GM13976 (cell line): ENCODE measurements at regions not wholly inside any gene's neighbourhood (a gene's known extent, or its start where the extent isn't known, plus 50 kb on each side); places are given as distances from the start of the nearest gene placed in this dataset.

ENCODE experiments used
- DNase-seq: peaks from one replicate; pipeline ENCODE4 v3.0.0; 2012; ENCODE audit warnings: low spot score
- in situ Hi-C: fragments of 300-500 bp; cut with MboI; formaldehyde crosslinking; loops from one replicate; pipeline ENCODE4 v1.12.0; 2022; ENCODE audit warnings: low sequenced_read_pairs, mixed read lengths, inconsistent platforms; ENCODE audit not compliant: unreplicated experiment
- TF ChIP-seq, protein P1 (sequence below): IDR thresholded peaks from 2 replicates; pipeline ENCODE4 v1.5.1; 2012; ENCODE audit warnings: borderline replicate concordance, mild to moderate bottlenecking; ENCODE audit not compliant: insufficient read depth; ENCODE audit errors: extremely low read depth, missing control alignments, control extremely low read depth

DNA sequence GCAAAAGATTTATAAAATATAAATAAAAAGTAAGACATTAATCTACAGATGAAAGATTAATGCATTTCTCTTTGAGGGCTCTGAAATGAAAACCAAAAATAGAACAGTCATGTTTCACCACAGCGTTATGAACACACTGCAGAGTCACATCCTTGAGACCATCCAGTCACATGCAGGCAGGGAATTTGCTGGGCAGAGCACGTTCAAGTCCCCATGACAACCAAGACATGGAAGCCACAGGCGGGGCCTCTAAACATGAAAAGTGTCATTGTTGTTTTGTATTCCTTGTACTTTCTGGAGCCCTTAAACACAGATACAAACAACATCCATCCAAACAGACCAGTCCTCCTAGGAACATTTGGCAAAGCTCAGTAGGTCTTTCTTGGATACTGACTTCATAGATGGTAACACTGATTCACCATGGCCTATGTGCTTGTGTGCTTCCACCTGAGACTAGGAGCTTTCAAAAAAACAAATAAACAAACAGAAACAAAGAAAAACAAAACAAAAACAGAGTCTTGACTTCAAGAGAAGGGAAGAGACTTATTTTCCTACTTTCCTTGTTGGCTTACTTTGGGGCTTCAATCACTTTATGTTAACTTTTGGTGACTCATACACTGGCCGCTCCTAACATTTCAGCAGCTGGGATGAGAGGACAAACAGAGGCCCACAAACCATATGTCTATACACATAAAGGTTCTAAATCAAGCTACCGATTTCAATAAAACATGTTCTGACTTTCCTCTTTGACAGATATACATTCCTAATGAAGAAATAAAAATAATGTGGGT lies 99.5 kb upstream of the CCDC85A start:
- DNase-seq, result no peak
- in situ Hi-C loops, result no loop called here
- TF ChIP-seq, protein P1, sequence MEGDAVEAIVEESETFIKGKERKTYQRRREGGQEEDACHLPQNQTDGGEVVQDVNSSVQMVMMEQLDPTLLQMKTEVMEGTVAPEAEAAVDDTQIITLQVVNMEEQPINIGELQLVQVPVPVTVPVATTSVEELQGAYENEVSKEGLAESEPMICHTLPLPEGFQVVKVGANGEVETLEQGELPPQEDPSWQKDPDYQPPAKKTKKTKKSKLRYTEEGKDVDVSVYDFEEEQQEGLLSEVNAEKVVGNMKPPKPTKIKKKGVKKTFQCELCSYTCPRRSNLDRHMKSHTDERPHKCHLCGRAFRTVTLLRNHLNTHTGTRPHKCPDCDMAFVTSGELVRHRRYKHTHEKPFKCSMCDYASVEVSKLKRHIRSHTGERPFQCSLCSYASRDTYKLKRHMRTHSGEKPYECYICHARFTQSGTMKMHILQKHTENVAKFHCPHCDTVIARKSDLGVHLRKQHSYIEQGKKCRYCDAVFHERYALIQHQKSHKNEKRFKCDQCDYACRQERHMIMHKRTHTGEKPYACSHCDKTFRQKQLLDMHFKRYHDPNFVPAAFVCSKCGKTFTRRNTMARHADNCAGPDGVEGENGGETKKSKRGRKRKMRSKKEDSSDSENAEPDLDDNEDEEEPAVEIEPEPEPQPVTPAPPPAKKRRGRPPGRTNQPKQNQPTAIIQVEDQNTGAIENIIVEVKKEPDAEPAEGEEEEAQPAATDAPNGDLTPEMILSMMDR, result no peak

DNA sequence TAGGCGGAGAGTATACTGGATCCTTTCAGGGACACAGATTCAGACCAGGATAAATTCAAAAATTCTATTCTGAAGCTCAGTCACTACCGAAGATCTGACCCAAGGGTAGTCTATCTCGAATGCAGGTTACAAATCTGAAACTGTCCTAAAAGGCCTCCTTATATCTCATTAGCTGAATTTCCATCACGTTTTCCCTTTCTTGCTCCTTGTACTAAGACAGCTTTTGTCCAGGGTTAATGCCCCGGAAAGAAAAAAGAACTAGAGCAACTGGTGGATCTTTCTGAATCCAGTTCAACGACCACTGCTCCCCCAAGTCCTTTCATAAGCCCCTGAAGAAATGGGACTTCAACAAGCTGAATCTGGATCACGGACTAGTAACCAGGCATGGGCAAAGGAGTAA lies 97.5 kb upstream of the CCDC85A start:
- TF ChIP-seq, protein P1, result no peak
- no peak for DNase-seq
- in situ Hi-C loops, result no loop called here

DNA sequence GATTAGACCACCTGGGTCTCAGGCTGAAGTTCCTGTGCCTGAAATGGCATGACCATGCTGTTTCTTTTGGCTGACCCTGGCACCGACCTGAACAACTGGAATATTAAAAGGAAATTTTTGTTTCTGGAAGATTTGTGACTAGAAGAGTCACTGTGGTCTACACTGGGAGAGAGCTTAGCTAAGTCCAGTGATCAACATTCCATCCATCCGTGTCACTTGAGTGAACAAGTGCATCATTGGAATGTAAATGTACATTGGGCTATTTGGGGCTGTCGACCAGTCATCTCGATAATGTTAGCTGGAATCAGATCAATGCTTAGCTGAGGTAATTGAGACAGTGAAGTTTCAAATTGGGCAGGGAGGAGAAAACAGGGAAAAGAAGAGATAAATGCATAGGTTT lies 95.4 kb upstream of the CCDC85A start:
- in situ Hi-C loops, result no loop called here
- no peak for DNase-seq
- TF ChIP-seq, protein P1, result no peak

DNA sequence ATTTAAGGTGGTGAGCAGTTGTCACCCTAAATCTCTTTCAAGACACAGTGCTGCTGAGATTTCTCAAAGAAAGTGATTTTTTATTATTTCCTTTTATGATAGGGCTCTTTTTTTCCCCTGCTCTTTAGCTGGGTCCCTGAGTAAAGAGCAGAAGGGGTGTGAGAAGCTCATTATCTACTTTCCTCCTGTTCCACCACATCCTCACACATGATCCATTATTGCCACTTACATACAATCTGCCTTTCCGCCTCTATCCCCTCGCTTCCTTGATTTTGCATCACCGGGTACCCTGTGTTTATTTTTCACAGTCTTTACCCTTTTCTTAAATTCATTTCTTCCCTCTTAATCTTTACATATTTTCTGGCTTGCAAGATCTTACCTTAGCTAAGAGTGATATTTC lies 93.9 kb upstream of the CCDC85A start:
- in situ Hi-C loops, result no loop called here
- DNase-seq, result no peak
- TF ChIP-seq, protein P1, result no peak

DNA sequence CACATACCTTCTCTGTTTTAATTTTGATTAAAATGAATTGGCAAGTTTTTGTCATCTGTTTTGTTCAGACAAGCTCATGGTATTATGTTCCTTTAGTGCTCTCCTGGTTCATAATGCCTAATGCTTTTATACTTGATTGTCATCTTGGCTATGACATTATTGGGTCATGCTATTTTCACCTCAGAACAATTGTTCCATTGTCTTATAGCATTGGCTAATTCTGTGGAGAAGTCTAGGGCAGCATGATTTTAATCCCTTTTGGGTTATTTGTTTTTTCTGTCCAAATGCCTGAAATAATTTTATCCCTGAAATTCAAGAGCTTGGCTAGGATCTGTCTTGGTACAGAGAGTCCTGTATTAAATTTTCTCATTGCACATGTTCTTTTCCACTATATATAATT lies 83.8 kb upstream of the CCDC85A start:
- TF ChIP-seq, protein P1, result no peak
- in situ Hi-C loops, result no loop called here
- no peak for DNase-seq

DNA sequence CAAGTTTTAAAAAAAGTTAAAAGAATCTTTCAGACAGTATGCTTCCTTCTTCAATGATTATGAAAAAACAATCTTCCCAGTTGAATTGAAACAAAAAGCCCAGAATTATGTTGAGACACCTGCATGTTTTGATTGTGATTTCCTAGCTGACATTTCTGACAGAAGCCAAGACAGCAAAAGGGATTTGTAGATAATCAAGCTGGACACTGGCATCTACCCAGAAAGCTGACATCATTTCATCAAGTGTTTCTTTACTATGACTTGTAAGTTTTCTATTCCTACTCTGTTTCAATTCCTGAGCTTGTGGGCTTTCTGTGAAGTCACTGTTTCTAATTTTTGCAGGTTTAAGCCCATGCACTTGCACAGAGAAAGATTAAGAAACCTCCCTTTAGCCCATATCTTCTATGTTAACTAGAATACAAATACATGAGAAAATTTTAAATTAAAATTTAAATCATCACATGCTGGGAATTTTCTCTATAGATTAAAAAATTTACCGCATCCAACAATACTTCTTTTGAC lies 82.9 kb upstream of the CCDC85A start:
- in situ Hi-C loops, result no loop called here
- TF ChIP-seq, protein P1, result no peak
- no peak for DNase-seq
